ENCODE measurements at regions not wholly inside any gene's neighbourhood (a gene's known extent, or its start where the extent isn't known, plus 50 kb on each side); places are given as distances from the start of the nearest gene placed in this dataset.

DNA sequence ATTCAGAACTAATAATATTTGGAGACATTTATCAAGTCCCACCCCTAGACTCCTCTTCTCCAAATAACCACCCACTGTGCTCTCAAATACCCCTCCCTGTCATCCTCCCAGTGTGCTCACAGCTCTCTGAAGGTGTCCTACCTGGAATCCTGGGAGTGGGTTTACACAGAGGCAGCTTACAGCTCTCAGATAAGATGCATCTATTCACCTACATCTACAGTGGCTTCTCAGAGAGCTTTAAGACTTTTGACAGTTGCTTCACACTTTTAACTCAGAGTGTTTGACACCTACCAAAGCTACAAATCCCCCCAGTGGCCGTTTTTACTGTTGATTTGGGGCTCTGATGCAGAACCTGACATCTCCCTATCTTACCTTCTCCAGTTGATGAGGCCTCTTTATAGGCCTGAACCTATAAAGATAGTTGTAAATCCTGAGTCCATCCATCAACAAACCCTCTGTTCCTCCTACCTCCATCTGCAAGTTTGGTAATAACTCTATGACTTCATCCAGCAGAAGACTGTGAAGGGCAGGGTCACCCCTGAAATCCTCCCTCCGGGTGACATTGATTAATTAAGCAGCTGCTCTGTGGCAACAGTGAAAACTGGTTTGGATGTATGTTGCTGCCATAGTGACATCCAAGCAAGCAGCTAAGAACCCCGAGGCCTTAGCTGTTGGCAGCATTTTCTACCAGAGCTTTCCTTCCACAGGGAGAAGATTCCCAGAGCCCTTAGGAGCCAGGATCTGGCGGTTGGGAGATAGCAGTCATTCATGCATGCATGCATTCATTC is 226.1 kb upstream of the RREB1 start:
- TF ChIP-seq, protein P1, sequence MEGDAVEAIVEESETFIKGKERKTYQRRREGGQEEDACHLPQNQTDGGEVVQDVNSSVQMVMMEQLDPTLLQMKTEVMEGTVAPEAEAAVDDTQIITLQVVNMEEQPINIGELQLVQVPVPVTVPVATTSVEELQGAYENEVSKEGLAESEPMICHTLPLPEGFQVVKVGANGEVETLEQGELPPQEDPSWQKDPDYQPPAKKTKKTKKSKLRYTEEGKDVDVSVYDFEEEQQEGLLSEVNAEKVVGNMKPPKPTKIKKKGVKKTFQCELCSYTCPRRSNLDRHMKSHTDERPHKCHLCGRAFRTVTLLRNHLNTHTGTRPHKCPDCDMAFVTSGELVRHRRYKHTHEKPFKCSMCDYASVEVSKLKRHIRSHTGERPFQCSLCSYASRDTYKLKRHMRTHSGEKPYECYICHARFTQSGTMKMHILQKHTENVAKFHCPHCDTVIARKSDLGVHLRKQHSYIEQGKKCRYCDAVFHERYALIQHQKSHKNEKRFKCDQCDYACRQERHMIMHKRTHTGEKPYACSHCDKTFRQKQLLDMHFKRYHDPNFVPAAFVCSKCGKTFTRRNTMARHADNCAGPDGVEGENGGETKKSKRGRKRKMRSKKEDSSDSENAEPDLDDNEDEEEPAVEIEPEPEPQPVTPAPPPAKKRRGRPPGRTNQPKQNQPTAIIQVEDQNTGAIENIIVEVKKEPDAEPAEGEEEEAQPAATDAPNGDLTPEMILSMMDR (IDR thresholded peaks at IDR 0.05) = no peak
- TF ChIP-seq POLR2A (IDR thresholded peaks at IDR 0.05) (no peak), POLR2AphosphoS5 (IDR thresholded peaks at IDR 0.05) (peak in 2 of 3 donors; percentile 25 to 38), EP300 (IDR thresholded peaks at IDR 0.05) (no peak)
